Fibroblast of the aortic adventitia (primary cell): ENCODE measurements at regions not wholly inside any gene's neighbourhood (a gene's known extent, or its start where the extent isn't known, plus 50 kb on each side); places are given as distances from the start of the nearest gene placed in this dataset.

Experiments
- DNase-seq: peaks from one replicate; pipeline ENCODE4 v3.0.0-alpha.2; 2010; ENCODE audit warnings: low read depth
- H3K4me3 ChIP-seq: 2 replicates; pipeline ENCODE4 v1.5.1; 2011; ENCODE audit warnings: low read depth, mild to moderate bottlenecking, control low read depth, low read length, moderate library complexity
- CTCF ChIP-seq: IDR thresholded peaks from 2 replicates; pipeline ENCODE4 v1.5.1; 2011; ENCODE audit warnings: mild to moderate bottlenecking, low read length, control low read depth, inconsistent platforms; ENCODE audit not compliant: insufficient read depth

GRCh38 chr1:168427051-168427450 lies 116.7 kb downstream of the XCL2 start:
- DNase-seq: no peak
- TF ChIP-seq CTCF: no peak

GRCh38 chr1:168424281-168424680 lies 119.5 kb downstream of the XCL2 start:
- no peak for TF ChIP-seq CTCF
- H3K4me3 ChIP-seq: no peak overlapping the region

More at GRCh38 chr1:168427051-168427450, 116.7 kb downstream of the XCL2 start:
- no peak overlapping the region for H3K4me3 ChIP-seq

GRCh38 chr1:168422203-168422847 lies 121.5 kb downstream of the XCL2 start:
- DNase-seq: peak; percentile 25
- H3K4me3 ChIP-seq: no peak overlapping the region
- TF ChIP-seq CTCF: no peak

More at GRCh38 chr1:168424281-168424680, 119.5 kb downstream of the XCL2 start:
- DNase-seq: no peak

GRCh38 chr1:168421399-168422004 lies 122.3 kb downstream of the XCL2 start:
- no peak overlapping the region for H3K4me3 ChIP-seq
- no peak for TF ChIP-seq CTCF
- DNase-seq: no peak

GRCh38 chr1:168420177-168420576 lies 123.6 kb downstream of the XCL2 start:
- no peak for DNase-seq

GRCh38 chr1:168419736-168420135 lies 124.1 kb downstream of the XCL2 start:
- no peak for TF ChIP-seq CTCF
- H3K4me3 ChIP-seq: no peak overlapping the region
- DNase-seq: peak; percentile 64

More at GRCh38 chr1:168420177-168420576, 123.6 kb downstream of the XCL2 start:
- H3K4me3 ChIP-seq: no peak overlapping the region
- TF ChIP-seq CTCF: no peak
